C4-2B (cell line): ENCODE measurements at regions not wholly inside any gene's neighbourhood (a gene's known extent, or its start where the extent isn't known, plus 50 kb on each side); places are given as distances from the start of the nearest gene placed in this dataset.

ENCODE experiments used
- CTCF ChIP-seq: fragments of 450-650 bp; conservative IDR thresholded peaks from 2 replicates; pipeline ENCODE4 v1.5.1; 2017; ENCODE audit warnings: mild to moderate bottlenecking
- ZFX ChIP-seq: fragments of 450-650 bp; IDR thresholded peaks from 2 replicates; pipeline ENCODE4 v1.6.1; 2017

GRCh38 chr2:138221358-138221757 is 257.1 kb downstream of the HNMT start:
- TF ChIP-seq CTCF = no peak
- TF ChIP-seq ZFX = no peak
